ENCODE measurements at regions not wholly inside any gene's neighbourhood (a gene's known extent, or its start where the extent isn't known, plus 50 kb on each side); places are given as distances from the start of the nearest gene placed in this dataset.
"Not testable (repeated sequence)": the region's sequence is repeated elsewhere in the genome, so short reads cannot be mapped to it uniquely, and the experiment has no call there.

DNA sequence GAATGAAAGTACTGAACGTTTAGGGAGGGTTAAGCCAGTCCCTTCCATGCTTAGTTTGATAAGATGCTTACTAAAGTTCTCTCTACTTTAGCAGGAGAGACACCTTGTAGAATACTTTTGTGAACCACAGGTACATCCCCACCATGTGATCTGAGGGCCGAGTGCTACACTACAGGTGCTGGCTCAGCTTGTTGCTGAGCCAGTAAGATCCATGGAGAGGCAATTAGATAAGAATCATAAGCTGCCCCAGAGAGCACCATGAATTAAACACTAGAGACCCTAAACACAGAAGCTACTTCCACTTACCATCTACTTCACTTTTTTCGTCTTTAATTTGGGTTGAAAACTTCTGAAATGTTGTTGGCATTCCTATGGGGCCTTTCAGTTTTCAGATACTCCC lies 70.5 kb upstream of the GOLGA8B start:
- no peak for DNase-seq (ENCODE audit: low spot score)
- intact Hi-C loops (cut with micrococcal nuclease; ENCODE audit: unreplicated experiment): no loop called here
- no peak overlapping the region for H2AFZ ChIP-seq (ENCODE audit: low read length)
- POLR2A ChIA-PET: interaction anchor here (0.6 kb wide), 1 partner anchor 81 kb away, joined by 4 read pairs; no protein-coding TSS in a partner anchor
- H3K79me2 ChIP-seq (ENCODE audit: insufficient read depth, low read depth, low read length): no peaks in the 10 kb centered on the region
- CTCF ChIA-PET (ENCODE audit: unreplicated experiment): no interaction called here
- TF ChIP-seq CTCF (conservative IDR thresholded peaks at IDR 0.05; ENCODE audit: low read length): no peak
- TF ChIP-seq EZH2phosphoT487 (IDR thresholded peaks at IDR 0.05; ENCODE audit: borderline replicate concordance, low read depth, low read length): no peak
- no peaks in the 10 kb centered on the region for H3K36me3 ChIP-seq (ENCODE audit: insufficient read depth, low read length)
- no TSS peak for BruUV-seq (replicated peaks)
- H3K9me2 ChIP-seq (ENCODE audit: insufficient read depth, low read length): no peaks in the 10 kb centered on the region
- H3K4me3 ChIP-seq (ENCODE audit: low read depth, low read length, poor library complexity, severe bottlenecking): no peak overlapping the region
- no peak overlapping the region for H3K27ac ChIP-seq (ENCODE audit: low read depth, low read length, poor library complexity, severe bottlenecking)
- H3K9me3 ChIP-seq (ENCODE audit: low read length): no peaks in the 10 kb centered on the region
- H3K4me1 ChIP-seq (ENCODE audit: insufficient read depth, low read length, poor library complexity, severe bottlenecking): no peaks in the 10 kb centered on the region
- H3K4me2 ChIP-seq (ENCODE audit: low read length): no peak overlapping the region
- no peaks in the 10 kb centered on the region for H4K20me1 ChIP-seq (ENCODE audit: insufficient read depth, low read length)

GRCh38 chr15:34653326-34653725 lies 69.9 kb upstream of the GOLGA8B start:
- H3K79me2 ChIP-seq (ENCODE audit: insufficient read depth, low read depth, low read length); H3K4me3 ChIP-seq (ENCODE audit: low read depth, low read length, poor library complexity, severe bottlenecking); H3K36me3 ChIP-seq (ENCODE audit: insufficient read depth, low read length); H3K27ac ChIP-seq (ENCODE audit: low read depth, low read length, poor library complexity, severe bottlenecking); H3K9me3 ChIP-seq (ENCODE audit: low read length); H2AFZ ChIP-seq (ENCODE audit: low read length); H3K4me1 ChIP-seq (ENCODE audit: insufficient read depth, low read length, poor library complexity, severe bottlenecking); POLR2A ChIA-PET; CTCF ChIA-PET (ENCODE audit: unreplicated experiment); H4K20me1 ChIP-seq (ENCODE audit: insufficient read depth, low read length); intact Hi-C loops (cut with micrococcal nuclease; ENCODE audit: unreplicated experiment); H3K9me2 ChIP-seq (ENCODE audit: insufficient read depth, low read length); H3K4me2 ChIP-seq (ENCODE audit: low read length); DNase-seq (ENCODE audit: low spot score); BruUV-seq (replicated peaks): not testable (repeated sequence)

DNA sequence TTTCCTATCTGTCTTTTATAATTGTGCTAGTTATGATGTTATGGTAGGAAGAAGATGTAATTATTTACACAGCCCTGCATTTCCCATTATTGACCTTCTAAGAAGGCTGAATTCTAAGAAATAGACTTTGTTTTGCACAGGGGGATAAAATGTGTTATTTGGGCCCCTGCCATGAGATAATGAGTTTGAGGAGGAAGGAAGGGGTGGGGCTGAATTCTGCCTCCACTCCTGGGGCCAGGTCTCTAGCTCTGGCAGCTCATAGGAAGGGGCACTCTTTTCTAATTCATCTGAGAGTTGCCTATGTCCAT lies 69.2 kb upstream of the GOLGA8B start:
- intact Hi-C loops (cut with micrococcal nuclease; ENCODE audit: unreplicated experiment): no loop called here

More for the DNA sequence above, 69.2 kb upstream of the GOLGA8B start:
- H3K4me1 ChIP-seq (ENCODE audit: insufficient read depth, low read length, poor library complexity, severe bottlenecking): no peaks in the 10 kb centered on the region
- no peaks in the 10 kb centered on the region for H3K9me3 ChIP-seq (ENCODE audit: low read length)
- no TSS peak for BruUV-seq (replicated peaks)
- no peaks in the 10 kb centered on the region for H4K20me1 ChIP-seq (ENCODE audit: insufficient read depth, low read length)
- no peak for TF ChIP-seq EZH2phosphoT487 (IDR thresholded peaks at IDR 0.05; ENCODE audit: borderline replicate concordance, low read depth, low read length)
- TF ChIP-seq CTCF (conservative IDR thresholded peaks at IDR 0.05; ENCODE audit: low read length): no peak
- ChIA-PET CTCF (ENCODE audit: unreplicated experiment) (no interaction called here), POLR2A (no interaction called here)
- H3K4me2 ChIP-seq (ENCODE audit: low read length): no peak overlapping the region
- H3K9me2 ChIP-seq (ENCODE audit: insufficient read depth, low read length): no peaks in the 10 kb centered on the region
- H3K36me3 ChIP-seq (ENCODE audit: insufficient read depth, low read length): no peaks in the 10 kb centered on the region
- DNase-seq (ENCODE audit: low spot score): no peak
- no peak overlapping the region for H3K27ac ChIP-seq (ENCODE audit: low read depth, low read length, poor library complexity, severe bottlenecking)
- no peaks in the 10 kb centered on the region for H3K79me2 ChIP-seq (ENCODE audit: insufficient read depth, low read depth, low read length)
- H3K4me3 ChIP-seq (ENCODE audit: low read depth, low read length, poor library complexity, severe bottlenecking): no peak overlapping the region
- H2AFZ ChIP-seq (ENCODE audit: low read length): no peak overlapping the region

All from OCI-LY7 (cell line).